GM19023 (cell line): ENCODE measurements at regions not wholly inside any gene's neighbourhood (a gene's known extent, or its start where the extent isn't known, plus 50 kb on each side); places are given as distances from the start of the nearest gene placed in this dataset.

Experiments
- ATAC-seq: cut with Tn5 transposase; IDR thresholded peaks from one replicate; pipeline ENCODE4 v1.9.1; 2021; ENCODE audit warnings: mild to moderate bottlenecking, moderate library complexity; ENCODE audit not compliant: unreplicated experiment

GRCh38 chr3:110375751-110376518 lies 695.7 kb upstream of the NECTIN3 start:
- ATAC-seq = no peak

GRCh38 chr3:110378481-110378880 lies 693.1 kb upstream of the NECTIN3 start:
- no peak for ATAC-seq

- ATAC-seq = no peak
Measured at GRCh38 chr3:110381992-110382391, 689.6 kb upstream of the NECTIN3 start.

- ATAC-seq = no peak
Measured at GRCh38 chr3:110383356-110383755, 688.3 kb upstream of the NECTIN3 start.

GRCh38 chr3:110384601-110385000 lies 687.0 kb upstream of the NECTIN3 start:
- no peak for ATAC-seq

GRCh38 chr3:110389005-110389404 lies 682.6 kb upstream of the NECTIN3 start:
- ATAC-seq = no peak

- ATAC-seq = no peak
Measured at GRCh38 chr3:110390372-110390771, 681.2 kb upstream of the NECTIN3 start.

- ATAC-seq = no peak
Measured at GRCh38 chr3:110391042-110391441, 680.6 kb upstream of the NECTIN3 start.

GRCh38 chr3:110391640-110392395 lies 679.8 kb upstream of the NECTIN3 start:
- no peak for ATAC-seq

GRCh38 chr3:110393941-110394340 lies 677.7 kb upstream of the NECTIN3 start:
- no peak for ATAC-seq

- ATAC-seq = no peak
Measured at GRCh38 chr3:110397115-110397514, 674.5 kb upstream of the NECTIN3 start.

GRCh38 chr3:110400315-110400714 lies 671.3 kb upstream of the NECTIN3 start:
- ATAC-seq = no peak

- no peak for ATAC-seq
Measured at GRCh38 chr3:110405830-110406585, 665.6 kb upstream of the NECTIN3 start.

GRCh38 chr3:110413266-110413665 lies 658.4 kb upstream of the NECTIN3 start:
- ATAC-seq = no peak

GRCh38 chr3:110413807-110414748 lies 657.5 kb upstream of the NECTIN3 start:
- ATAC-seq = no peak

- ATAC-seq = no peak
Measured at GRCh38 chr3:110414855-110415254, 656.8 kb upstream of the NECTIN3 start.

- ATAC-seq = no peak
Measured at GRCh38 chr3:110419096-110419495, 652.5 kb upstream of the NECTIN3 start.

GRCh38 chr3:110419601-110420000 lies 652.0 kb upstream of the NECTIN3 start:
- ATAC-seq = no peak

- ATAC-seq = no peak
Measured at GRCh38 chr3:110420158-110420641, 651.4 kb upstream of the NECTIN3 start.

GRCh38 chr3:110423276-110423675 lies 648.3 kb upstream of the NECTIN3 start:
- ATAC-seq = no peak
